Erythroblast (primary cell): ENCODE measurements at regions not wholly inside any gene's neighbourhood (a gene's known extent, or its start where the extent isn't known, plus 50 kb on each side); places are given as distances from the start of the nearest gene placed in this dataset.
"Not testable (repeated sequence)": the region's sequence is repeated elsewhere in the genome, so short reads cannot be mapped to it uniquely, and the experiment has no call there.

Source experiments
- DNase-seq, 2 experiments: peaks; one replicate each; lab custom pipeline; 2025; lab: John Stamatoyannopoulos, UW
- GATA1 ChIP-seq: IDR thresholded peaks from 2 replicates; pipeline ENCODE4 v1.6.1; 2011; ENCODE audit warnings: low read depth, mild to moderate bottlenecking, control low read depth, low read length, moderate library complexity
- POLR2A ChIP-seq: IDR thresholded peaks from 2 replicates; pipeline ENCODE4 v1.6.1; 2011; ENCODE audit warnings: mild to moderate bottlenecking, low read length

DNA sequence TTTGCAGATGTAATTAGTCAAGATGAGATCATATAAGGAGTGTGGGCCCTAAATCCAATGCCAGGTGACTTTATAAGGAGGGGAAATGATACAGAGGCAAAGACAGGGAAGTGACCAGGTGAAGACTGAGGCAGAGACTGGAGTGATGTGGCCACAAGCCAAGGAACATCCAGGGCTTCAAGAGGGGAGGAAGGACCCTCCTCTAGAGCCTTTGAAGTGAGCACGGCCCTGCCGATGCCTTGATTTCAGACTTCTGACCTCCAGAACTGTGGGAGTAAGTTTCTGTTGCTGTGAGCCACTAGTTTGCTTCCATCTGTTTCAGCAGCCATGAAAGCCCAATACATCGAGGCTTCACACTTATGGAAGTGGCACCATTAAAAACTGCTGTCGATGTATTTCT, 78.7 kb downstream of the SHANK2 start:
- no peak for TF ChIP-seq POLR2A
- TF ChIP-seq GATA1: no peak
- no peak for DNase-seq

DNA sequence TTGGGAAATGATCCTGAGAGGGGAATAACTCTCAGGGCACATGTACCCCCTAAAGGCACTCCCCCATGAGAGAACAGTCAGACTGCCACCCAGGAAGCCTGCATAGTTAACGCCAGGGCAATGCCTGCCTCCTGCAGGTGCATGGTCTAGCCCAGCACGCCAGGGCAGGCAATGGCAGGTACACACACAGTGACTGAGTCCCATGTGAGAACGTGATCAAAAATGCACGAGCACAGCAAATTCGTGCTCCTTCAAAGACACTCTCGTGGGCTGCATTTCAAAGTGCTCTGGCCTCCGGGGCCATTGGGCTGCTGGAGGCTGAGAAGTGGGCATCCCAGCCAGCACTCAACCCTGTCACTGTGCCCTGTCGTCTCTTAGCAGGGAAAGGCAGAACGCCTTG, 79.7 kb downstream of the SHANK2 start:
- no peak for TF ChIP-seq GATA1
- no peak for TF ChIP-seq POLR2A
- no peak for DNase-seq

DNA sequence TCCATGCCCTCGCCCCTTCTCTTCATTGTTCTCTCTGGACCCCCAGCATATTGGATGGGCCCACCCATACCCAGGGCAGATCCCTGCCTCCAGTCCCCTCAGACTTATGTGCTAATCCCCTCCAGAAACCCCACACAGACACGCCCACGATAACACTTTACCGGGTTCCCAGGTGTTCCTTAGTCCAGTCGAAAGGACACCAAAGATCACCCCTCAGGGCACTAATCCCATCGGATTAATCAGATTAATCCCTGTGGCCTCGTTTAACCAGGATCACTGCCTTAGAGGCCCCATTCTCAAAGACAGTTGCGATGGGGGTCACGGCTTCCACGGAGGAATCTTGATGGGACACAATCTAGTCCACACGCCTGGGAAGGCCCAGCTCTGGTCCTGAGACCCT, 80.8 kb downstream of the SHANK2 start:
- TF ChIP-seq GATA1 (no peak), POLR2A (no peak)
- no peak for DNase-seq

DNA sequence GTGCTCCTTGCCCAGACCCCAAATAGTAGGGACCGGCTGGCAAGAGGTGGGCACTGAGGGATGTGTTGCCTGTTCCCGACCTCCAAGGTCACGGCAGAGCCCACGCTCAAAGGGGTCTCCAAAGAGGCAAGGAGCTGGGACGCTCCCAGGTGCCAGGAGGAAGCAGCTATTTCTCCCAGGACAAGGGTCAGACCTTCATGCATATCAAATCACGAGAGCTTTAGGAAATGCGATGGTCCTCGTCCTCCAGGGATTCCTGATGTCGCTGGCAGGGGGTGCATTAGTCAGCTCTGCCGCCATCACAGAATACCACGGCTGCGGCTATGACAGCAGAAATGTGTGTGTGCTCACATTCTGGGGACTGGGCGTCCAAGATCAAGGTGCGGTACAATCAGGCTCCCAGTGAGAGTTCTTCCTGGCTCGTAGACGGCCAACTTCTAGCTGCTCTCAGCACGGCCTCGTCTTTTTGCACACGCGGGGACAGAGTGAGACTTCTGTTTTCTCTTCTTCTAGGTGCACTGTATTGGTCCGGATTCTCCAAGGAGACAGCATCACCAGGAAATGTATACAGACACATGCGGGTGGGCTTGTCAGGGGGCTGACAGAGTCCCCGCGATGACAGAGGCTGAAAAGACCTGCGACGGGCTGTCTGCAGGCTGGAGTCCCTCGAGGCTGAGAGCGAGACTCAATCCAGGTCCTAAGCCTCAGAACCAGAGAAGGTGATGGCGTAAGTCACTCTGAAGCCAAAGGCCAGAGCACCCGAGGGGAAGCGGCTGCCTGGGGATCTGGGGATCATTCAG, 81.6 kb downstream of the SHANK2 start:
- TF ChIP-seq POLR2A (no peak), GATA1 (no peak)

DNA sequence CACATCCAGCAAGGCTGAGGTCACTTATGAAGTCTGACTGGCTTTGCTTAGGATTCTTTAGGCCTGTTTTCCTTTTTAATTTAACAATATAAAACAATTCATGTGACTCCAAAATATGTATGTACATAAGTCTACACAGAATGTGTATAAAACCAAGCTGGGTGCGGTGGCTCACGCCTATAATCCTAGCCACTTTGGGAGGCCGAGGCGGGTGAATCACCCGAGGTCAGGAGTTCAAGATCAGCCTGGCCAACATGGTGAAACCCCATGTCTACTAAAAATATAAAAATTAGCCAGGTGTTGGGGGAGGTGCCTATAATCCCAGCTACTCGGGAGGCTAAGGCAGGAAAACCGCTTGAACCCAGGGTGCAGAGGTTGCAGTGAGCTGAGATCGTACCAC, 83.1 kb downstream of the SHANK2 start:
- DNase-seq: no peak

More for the DNA sequence above, 81.6 kb downstream of the SHANK2 start:
- no peak for DNase-seq

DNA sequence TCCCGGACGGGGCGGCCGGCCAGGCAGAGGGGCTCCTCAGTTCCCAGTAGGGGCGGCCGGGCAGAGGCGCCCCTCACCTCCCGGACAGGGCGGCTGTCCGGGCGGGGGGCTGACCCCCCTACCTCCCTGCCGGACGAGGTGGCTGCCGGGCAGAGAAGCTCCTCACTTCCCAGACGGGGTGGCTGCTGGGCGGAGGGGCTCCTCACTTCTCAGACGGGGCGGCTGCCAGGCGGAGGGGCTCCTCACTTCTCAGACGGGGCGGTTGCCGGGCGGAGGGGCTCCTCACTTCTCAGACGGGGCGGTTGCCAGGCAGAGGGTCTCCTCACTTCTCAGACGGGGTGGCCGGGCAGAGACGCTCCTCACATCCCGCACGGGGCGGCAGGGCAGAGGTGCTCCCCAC, 84.6 kb downstream of the SHANK2 start:
- DNase-seq: not testable (repeated sequence)

More for the DNA sequence above, 83.1 kb downstream of the SHANK2 start:
- TF ChIP-seq POLR2A (no peak), GATA1 (no peak)

DNA sequence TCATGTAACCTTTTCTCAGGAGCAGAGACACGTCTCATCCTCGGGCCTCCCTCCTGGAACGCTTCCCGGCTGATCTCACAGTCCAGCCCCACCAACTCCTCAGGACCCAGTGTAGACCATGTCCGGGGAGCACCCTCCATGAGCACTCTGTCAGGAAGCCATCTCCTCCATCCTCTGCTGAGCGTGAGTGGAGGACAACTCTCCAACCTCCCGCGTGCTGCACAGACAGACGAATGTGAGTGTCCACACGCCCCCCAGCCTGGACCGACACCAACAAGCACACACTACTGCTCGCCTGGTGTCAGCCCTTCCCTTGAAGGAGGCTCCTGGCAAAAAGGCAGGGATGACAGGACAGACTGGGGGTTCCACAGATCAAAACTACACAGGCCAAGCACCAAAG, 86.6 kb downstream of the SHANK2 start:
- no peak for TF ChIP-seq GATA1
- no peak for TF ChIP-seq POLR2A
- DNase-seq: no peak

DNA sequence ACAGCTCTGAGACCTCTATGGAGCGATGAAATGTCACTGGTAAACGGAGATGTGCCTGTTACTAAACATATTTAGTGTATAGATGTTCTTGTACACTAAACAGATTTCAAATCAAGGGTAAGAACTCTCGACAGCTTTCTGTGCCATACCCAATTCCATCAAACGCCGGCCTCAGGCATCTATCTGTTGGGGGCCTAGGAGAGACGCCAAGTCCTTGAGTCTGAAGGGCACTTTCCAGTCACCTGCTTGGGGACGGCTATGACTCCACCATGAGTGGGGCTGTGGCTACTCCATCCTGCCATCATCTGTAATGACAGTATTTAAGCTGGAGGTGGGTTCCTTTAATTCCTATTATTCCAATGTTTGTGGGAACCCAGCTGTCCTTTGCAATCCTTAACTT, 87.8 kb downstream of the SHANK2 start:
- DNase-seq: no peak

DNA sequence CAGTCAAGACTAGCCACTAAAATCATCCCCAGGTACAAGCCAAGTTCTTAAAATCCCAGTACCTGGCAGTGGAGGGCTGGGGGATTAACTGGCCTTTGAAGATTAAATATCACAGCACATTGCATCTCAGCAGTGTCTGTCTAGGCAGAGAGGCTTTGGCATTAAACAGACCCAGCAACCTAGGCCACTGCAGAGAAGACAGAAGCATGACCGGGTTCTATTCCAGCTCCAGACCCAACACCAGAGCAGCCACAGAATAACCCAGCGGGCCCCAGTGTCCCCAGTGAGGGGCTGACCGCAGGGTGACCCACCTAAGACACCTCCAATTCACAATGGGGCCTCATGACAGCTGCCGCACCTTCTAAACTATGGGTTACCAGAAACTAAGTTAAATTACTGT, 88.2 kb downstream of the SHANK2 start:
- DNase-seq: no peak
- TF ChIP-seq GATA1 (no peak), POLR2A (no peak)

More for the DNA sequence above, 87.8 kb downstream of the SHANK2 start:
- TF ChIP-seq GATA1 (no peak), POLR2A (no peak)

DNA sequence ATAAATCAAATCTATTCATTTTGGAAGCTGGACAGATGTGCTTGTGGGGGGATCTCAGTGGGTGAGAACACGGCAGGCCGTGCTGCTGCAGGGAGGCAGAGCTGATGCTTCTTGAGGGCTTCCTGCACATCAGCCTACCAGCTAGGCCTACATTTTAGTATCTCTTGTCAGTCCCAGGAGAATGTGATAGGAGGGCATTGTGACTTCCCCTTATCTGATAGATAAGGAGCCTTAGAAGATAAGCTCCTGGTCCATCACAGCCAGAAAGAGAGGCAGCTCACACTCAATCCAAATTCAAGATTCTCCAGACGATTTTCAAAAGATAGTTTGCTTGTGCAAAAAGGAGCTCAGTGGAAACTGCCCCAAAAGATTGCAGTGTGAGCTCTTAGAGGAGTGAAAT, 89.0 kb downstream of the SHANK2 start:
- TF ChIP-seq GATA1: no peak
- TF ChIP-seq POLR2A: no peak
- DNase-seq: no peak

DNA sequence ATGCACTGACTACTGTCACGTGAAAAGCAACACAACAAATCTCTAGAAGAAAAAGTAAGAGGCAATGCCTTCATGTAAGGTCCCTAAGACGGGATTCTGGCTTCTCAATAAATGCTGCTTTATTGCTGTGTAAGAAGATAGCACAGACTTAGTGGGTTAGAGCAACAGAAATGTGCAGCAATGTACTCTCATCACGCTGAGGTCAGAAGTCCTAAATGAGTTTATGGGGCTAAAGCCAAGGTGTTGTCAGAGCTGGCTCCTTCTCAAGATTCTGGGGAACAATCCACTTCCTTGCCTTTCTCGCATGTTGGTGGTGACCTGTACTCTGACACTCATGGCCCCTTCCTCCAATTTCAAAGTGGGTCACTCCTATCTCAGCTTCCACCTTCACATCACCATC, 93.4 kb downstream of the SHANK2 start:
- TF ChIP-seq GATA1 (no peak), POLR2A (no peak)
- DNase-seq: no peak

DNA sequence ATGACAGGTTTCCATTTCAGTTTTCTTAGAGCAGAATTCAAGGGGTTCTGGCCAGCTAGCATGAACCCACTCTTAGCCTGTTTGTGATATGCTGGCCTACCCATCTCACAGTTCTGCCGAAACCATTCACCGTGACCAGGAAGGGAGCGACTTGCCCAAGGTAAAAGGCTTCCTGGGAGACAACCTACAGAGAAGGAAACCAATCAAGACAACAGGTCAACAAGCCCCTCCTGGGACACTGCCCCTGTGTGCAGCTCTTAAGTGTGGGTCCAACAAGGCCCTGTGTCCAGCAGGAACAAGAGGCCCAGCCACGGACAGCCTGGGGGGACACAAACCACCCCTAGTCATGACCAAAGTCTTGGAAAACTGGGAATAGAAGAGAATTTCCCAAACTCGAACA, 94.7 kb downstream of the SHANK2 start:
- not testable (repeated sequence) for DNase-seq

DNA sequence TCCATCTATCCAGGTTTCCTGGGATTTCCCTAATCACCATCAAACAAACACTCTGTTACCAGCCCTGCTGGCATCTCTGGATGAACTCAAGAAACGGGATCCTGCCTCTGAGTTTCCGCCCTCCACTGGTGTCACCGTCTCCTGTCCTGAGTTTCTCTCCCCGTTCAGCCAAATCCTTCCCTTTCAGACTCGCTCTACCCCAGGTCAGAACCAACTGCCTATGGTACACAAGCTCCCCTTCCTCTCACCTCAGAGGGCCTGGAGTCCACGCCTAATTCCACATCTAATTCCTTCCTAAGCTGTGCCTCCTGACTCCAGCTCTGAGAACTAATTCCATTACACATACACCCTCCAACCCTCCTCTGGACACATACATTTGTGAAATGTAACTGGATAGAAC, 96.1 kb downstream of the SHANK2 start:
- TF ChIP-seq GATA1 (no peak), POLR2A (no peak)
- no peak for DNase-seq

DNA sequence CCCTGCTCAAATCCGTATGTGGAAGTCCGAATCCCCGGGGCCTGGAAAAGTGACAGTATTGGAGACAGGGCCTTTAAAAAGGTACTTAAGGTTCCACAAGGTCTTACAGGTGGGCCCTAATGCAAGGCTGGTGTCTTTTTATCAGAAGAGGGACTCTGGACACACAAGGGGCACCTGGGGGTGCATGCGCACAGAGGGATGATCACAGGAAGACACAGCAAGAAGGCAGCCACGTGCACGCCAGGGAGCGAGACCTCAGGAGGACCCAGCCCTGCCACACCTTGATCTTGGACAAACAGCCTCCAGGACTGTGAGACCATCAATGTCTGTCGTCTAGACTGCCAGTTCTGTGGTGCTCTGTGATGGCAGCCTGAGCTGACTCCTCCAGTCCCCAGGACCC, 96.5 kb downstream of the SHANK2 start:
- no peak for DNase-seq
- no peak for TF ChIP-seq POLR2A
- TF ChIP-seq GATA1: no peak

DNA sequence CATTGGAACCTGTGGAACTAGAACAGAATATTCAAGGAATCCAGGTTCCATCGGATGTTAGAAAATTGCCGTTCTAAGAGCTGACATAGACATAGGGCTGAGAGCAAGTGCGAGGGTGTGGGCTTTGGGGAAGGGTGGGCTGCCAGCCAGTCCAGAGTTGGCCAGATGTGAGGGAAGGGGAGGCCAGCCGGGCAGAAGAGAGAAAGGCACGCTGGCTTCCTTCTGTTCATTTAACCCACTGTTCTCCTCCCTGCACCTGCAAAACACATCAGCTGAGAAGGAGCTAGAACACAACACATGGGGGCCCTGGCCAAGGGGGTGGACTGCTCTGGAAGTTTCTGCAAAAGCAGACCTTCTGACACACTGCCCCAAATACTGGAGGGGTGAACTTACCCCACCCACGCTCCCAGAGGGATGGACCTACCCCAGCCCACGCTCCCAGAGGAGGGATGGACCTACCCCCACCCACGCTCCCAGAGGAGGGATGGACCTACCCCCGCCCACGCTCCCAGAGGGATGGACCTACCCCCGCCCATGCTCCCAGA, 98.0 kb downstream of the SHANK2 start:
- DNase-seq: no peak
- no peak for TF ChIP-seq POLR2A
- TF ChIP-seq GATA1: no peak
